DND-41 (cell line): ENCODE measurements at regions not wholly inside any gene's neighbourhood (a gene's known extent, or its start where the extent isn't known, plus 50 kb on each side); places are given as distances from the start of the nearest gene placed in this dataset.

Experiments
- CTCF ChIP-seq: IDR thresholded peaks from 2 replicates; pipeline ENCODE4 v1.5.1; 2012; ENCODE audit warnings: borderline replicate concordance, low read length, moderate library complexity, mild to moderate bottlenecking; ENCODE audit not compliant: poor library complexity, severe bottlenecking; ENCODE audit errors: extremely low read depth
- EZH2 ChIP-seq: IDR thresholded peaks from 3 replicates; pipeline ENCODE4 v1.6.1; 2012; ENCODE audit warnings: borderline replicate concordance, low read depth, mild to moderate bottlenecking, moderate library complexity, low read length, inconsistent platforms; ENCODE audit not compliant: severe bottlenecking

GRCh38 chrX:39065051-39065871 is 264.0 kb downstream of the MID1IP1 start:
- TF ChIP-seq CTCF (no peak), EZH2 (no peak)
